Activated effector memory CD4-positive, alpha-beta T cell treated with anti-CD3 and anti-CD28 coated beads, Interleukin-2, amount 50 U/mL, for 16 hours (primary cell): ENCODE measurements at regions not wholly inside any gene's neighbourhood (a gene's known extent, or its start where the extent isn't known, plus 50 kb on each side); places are given as distances from the start of the nearest gene placed in this dataset.
"Not testable (repeated sequence)": the region's sequence is repeated elsewhere in the genome, so short reads cannot be mapped to it uniquely, and the experiment has no call there.

ENCODE experiments used
- DNase-seq: peaks from one replicate; pipeline ENCODE4 v3.0.0-alpha.2; 2020

- DNase-seq: no peak
These were observed 86.1 kb upstream of the TCF21 start for GRCh38 chr6:133802861-133803260.

GRCh38 chr6:133804265-133804664, 84.6 kb upstream of the TCF21 start:
- DNase-seq: no peak

GRCh38 chr6:133805876-133806275, 83.0 kb upstream of the TCF21 start:
- DNase-seq: no peak

GRCh38 chr6:133806382-133807140, 82.4 kb upstream of the TCF21 start:
- DNase-seq: no peak

GRCh38 chr6:133807501-133807900, 81.4 kb upstream of the TCF21 start:
- DNase-seq: no peak

- DNase-seq: no peak
These were observed 79.5 kb upstream of the TCF21 start for GRCh38 chr6:133809406-133809805.

- no peak for DNase-seq
These were observed 77.4 kb upstream of the TCF21 start for GRCh38 chr6:133811557-133811956.

- DNase-seq: not testable (repeated sequence)
These were observed 76.5 kb upstream of the TCF21 start for GRCh38 chr6:133812446-133812845.

- no peak for DNase-seq
These were observed 74.7 kb upstream of the TCF21 start for GRCh38 chr6:133814238-133814637.

- no peak for DNase-seq
These were observed 74.1 kb upstream of the TCF21 start for GRCh38 chr6:133814797-133815196.

- DNase-seq: no peak
These were observed 73.6 kb upstream of the TCF21 start for GRCh38 chr6:133815313-133815712.

GRCh38 chr6:133816171-133816570, 72.7 kb upstream of the TCF21 start:
- no peak for DNase-seq

GRCh38 chr6:133817460-133818047, 71.4 kb upstream of the TCF21 start:
- DNase-seq: peak; percentile 79

- DNase-seq: no peak
These were observed 70.6 kb upstream of the TCF21 start for GRCh38 chr6:133818320-133818719.

- DNase-seq: no peak
These were observed 68.7 kb upstream of the TCF21 start for GRCh38 chr6:133820208-133820607.

- DNase-seq: no peak
These were observed 61.1 kb upstream of the TCF21 start for GRCh38 chr6:133827766-133828165.

GRCh38 chr6:133833949-133834359, 55.0 kb upstream of the TCF21 start:
- DNase-seq: no peak

GRCh38 chr6:133834472-133835170, 54.3 kb upstream of the TCF21 start:
- no peak for DNase-seq

- DNase-seq: no peak
These were observed 53.0 kb upstream of the TCF21 start for GRCh38 chr6:133835901-133836300.

- peak; percentile 85 for DNase-seq
These were observed 51.0 kb upstream of the TCF21 start for GRCh38 chr6:133837801-133838349.
